ENCODE measurements at regions not wholly inside any gene's neighbourhood (a gene's known extent, or its start where the extent isn't known, plus 50 kb on each side); places are given as distances from the start of the nearest gene placed in this dataset.

- TF ChIP-seq POLR2A (IDR thresholded peaks at IDR 0.05) (no peak), CTCF (IDR thresholded peaks at IDR 0.05) (no peak)
Observed at GRCh38 chr12:82012176-82012575, 253.0 kb upstream of the PPFIA2 start.

Data from thyroid gland (tissue), 4 donors.